22Rv1 (cell line): ENCODE measurements at regions not wholly inside any gene's neighbourhood (a gene's known extent, or its start where the extent isn't known, plus 50 kb on each side); places are given as distances from the start of the nearest gene placed in this dataset.

Source experiments
- H3K27ac ChIP-seq: fragments of 450-650 bp; 2 replicates; pipeline ENCODE4 v1.5.1; 2017
- ZFX ChIP-seq: fragments of 450-650 bp; IDR thresholded peaks from 2 replicates; pipeline ENCODE4 v1.6.1; 2017; ENCODE audit warnings: antibody characterized with exemption, borderline replicate concordance
- TF ChIP-seq, protein P1 (sequence below): fragments of 450-650 bp; IDR thresholded peaks from 2 replicates; pipeline ENCODE4 v1.5.1; 2017; ENCODE audit warnings: mild to moderate bottlenecking

GRCh38 chr5:101894985-101895384 is 401.1 kb downstream of the SLCO4C1 start:
- TF ChIP-seq, protein P1, sequence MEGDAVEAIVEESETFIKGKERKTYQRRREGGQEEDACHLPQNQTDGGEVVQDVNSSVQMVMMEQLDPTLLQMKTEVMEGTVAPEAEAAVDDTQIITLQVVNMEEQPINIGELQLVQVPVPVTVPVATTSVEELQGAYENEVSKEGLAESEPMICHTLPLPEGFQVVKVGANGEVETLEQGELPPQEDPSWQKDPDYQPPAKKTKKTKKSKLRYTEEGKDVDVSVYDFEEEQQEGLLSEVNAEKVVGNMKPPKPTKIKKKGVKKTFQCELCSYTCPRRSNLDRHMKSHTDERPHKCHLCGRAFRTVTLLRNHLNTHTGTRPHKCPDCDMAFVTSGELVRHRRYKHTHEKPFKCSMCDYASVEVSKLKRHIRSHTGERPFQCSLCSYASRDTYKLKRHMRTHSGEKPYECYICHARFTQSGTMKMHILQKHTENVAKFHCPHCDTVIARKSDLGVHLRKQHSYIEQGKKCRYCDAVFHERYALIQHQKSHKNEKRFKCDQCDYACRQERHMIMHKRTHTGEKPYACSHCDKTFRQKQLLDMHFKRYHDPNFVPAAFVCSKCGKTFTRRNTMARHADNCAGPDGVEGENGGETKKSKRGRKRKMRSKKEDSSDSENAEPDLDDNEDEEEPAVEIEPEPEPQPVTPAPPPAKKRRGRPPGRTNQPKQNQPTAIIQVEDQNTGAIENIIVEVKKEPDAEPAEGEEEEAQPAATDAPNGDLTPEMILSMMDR: no peak
- TF ChIP-seq ZFX: no peak
- H3K27ac ChIP-seq: no peak overlapping the region

- TF ChIP-seq, protein P1: no peak
- no peak overlapping the region for H3K27ac ChIP-seq
Measured at GRCh38 chr5:101878190-101878589, 417.9 kb downstream of the SLCO4C1 start.

- no peak overlapping the region for H3K27ac ChIP-seq
- no peak for TF ChIP-seq ZFX
- TF ChIP-seq, protein P1: no peak
Measured at GRCh38 chr5:101877451-101877850, 418.6 kb downstream of the SLCO4C1 start.

GRCh38 chr5:101866473-101866872 is 429.6 kb downstream of the SLCO4C1 start:
- H3K27ac ChIP-seq: no peak overlapping the region
- TF ChIP-seq, protein P1: no peak
- TF ChIP-seq ZFX: no peak

GRCh38 chr5:101860563-101860962 is 435.5 kb downstream of the SLCO4C1 start:
- TF ChIP-seq ZFX: no peak
- TF ChIP-seq, protein P1: no peak
- no peak overlapping the region for H3K27ac ChIP-seq

DNA sequence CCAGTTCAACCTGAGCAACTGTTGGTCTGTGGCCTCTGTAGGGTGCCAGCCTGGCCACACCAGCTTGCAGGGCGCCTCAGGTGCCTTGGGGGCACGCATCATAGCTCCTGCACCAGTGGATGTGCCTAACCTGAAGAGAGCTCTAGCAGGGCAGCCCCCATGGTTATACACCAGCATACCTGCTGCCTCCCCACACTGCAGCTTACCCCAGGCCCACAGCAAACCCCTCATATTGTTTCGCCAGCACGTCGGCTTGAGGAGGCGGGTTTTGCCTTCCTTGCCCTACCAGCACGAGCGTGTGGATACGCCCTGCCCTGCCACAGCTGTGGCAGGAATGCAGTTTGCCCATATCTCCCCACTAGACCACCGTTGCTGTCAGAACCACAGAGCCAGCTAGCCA is 435.9 kb downstream of the SLCO4C1 start:
- no peak for TF ChIP-seq ZFX
- TF ChIP-seq, protein P1: no peak
- no peak overlapping the region for H3K27ac ChIP-seq

GRCh38 chr5:101846496-101846895 is 449.6 kb downstream of the SLCO4C1 start:
- no peak for TF ChIP-seq ZFX
- TF ChIP-seq, protein P1: no peak
- H3K27ac ChIP-seq: no peak overlapping the region
